HepG2 (cell line): ENCODE measurements at regions not wholly inside any gene's neighbourhood (a gene's known extent, or its start where the extent isn't known, plus 50 kb on each side); places are given as distances from the start of the nearest gene placed in this dataset.
"Not testable (repeated sequence)": the region's sequence is repeated elsewhere in the genome, so short reads cannot be mapped to it uniquely, and the experiment has no call there.

Source experiments
- CHD2 ChIP-seq: IDR thresholded peaks from 2 replicates; pipeline ENCODE4 v1.6.1; 2011; ENCODE audit warnings: low read depth, low read length, improper control_type of control experiment
- NR2F6 ChIP-seq, 2 experiments: IDR thresholded peaks; 2 replicates each; pipeline ENCODE4 v1.6.1; 2016; ENCODE audit warnings: antibody characterized with exemption in 1 of 2, mild to moderate bottlenecking in 1 of 2
- SMAD3 ChIP-seq: sonication (generic); formaldehyde crosslinking; IDR thresholded peaks from 2 replicates; pipeline ENCODE4 v1.4.0; 2020; ENCODE audit warnings: missing genetic modification reagents
- SMC3 ChIP-seq: IDR thresholded peaks from 2 replicates; pipeline ENCODE4 v1.6.1; 2011; ENCODE audit warnings: low read length, improper control_type of control experiment
- ZC3H4 ChIP-seq: sonication (generic); formaldehyde crosslinking; IDR thresholded peaks from 2 replicates; pipeline ENCODE4 v1.4.0; 2020; ENCODE audit warnings: missing genetic modification reagents, borderline replicate concordance
- ZNF282 ChIP-seq: fragments of 450-650 bp; IDR thresholded peaks from 2 replicates; pipeline ENCODE4 v1.6.1; 2018; ENCODE audit not compliant: partially characterized antibody
- ZSCAN30 ChIP-seq: sonication (generic); formaldehyde crosslinking; IDR thresholded peaks from 2 replicates; pipeline ENCODE4 v1.5.0; 2020; ENCODE audit warnings: mild to moderate bottlenecking, missing genetic modification reagents
- TF ChIP-seq, protein P1 (sequence below): sonication (generic); formaldehyde crosslinking; IDR thresholded peaks from 2 replicates; pipeline ENCODE4 v1.8.0; 2022; ENCODE audit warnings: missing genetic modification reagents, low read depth, mild to moderate bottlenecking, borderline replicate concordance
- TF ChIP-seq, protein P2 (sequence below): sonication (generic); formaldehyde crosslinking; IDR thresholded peaks from 2 replicates; pipeline ENCODE4 v1.5.0; 2020; ENCODE audit warnings: mild to moderate bottlenecking, missing genetic modification reagents, moderate library complexity
- TF ChIP-seq, protein P3 (sequence below): sonication (generic); formaldehyde crosslinking; conservative IDR thresholded peaks from 2 replicates; pipeline ENCODE4 v1.8.0; 2022; ENCODE audit warnings: missing genetic modification reagents
- TF ChIP-seq, protein P4 (sequence below): sonication (generic); formaldehyde crosslinking; IDR thresholded peaks from 2 replicates; pipeline ENCODE4 v1.4.0; 2020; ENCODE audit warnings: missing genetic modification reagents
- TF ChIP-seq, protein P5 (sequence below): IDR thresholded peaks from 2 replicates; pipeline ENCODE4 v1.6.1; 2016; ENCODE audit warnings: low read depth, missing genetic modification reagents, missing compliant biosample characterization

DNA sequence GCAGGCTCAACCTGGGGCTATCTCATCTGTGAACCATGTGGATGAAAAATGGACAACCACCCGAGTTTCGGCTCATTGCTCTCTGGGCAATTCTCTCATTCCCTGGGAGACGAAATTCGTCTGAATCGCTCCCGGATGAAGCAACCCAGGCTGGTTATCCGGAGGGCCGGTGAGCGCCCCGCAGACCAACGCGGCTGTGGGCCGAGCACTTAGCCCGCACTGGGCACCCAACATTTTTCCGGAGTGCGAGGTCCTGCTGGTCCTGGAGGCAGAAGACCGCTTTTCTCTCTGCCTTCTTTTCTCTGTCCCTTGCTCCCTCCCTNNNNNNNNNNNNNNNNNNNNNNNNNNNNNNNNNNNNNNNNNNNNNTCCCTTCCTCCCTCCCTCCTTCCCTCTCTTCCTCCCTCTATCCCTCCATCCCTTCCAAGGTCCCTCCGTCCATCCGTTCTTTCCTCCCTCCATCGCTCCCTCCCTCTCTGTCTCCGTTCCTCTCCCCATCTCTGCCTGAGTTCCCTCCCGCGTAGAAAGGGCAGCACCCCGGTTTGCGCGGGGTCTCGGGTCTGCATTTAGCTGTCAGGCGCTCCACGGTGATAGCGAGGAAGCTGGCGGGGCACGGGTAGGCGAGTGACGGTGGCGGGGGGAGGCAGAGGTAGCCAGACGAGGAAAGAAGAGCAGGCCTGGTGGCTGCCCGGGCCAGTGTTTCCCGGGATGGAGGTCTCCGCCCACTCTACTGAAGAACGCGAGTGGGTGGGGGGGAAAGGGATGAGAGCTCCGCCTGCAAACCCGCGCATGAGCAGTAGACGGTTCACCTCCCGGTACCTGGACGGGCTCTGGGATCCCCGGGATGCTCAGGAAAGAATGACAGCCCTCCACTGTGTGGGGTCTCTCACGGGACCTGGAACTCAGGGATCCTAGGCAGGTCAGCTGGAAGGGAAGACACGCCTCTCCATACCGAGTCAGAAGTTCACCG, 1809.7 kb upstream of the DEFB115 start:
- TF ChIP-seq, protein P1, sequence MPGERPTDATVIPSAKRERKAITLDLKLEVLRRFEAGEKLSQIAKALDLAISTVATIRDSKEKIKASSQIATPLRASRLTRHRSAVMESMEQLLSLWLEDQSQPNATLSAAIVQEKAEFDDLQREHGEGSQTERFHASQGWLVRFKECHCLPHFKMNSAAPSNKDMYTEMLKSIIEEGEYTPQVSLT (CRISPR knock-in tag), result not testable (repeated sequence)
- not testable (repeated sequence) for TF ChIP-seq ZSCAN30 (CRISPR knock-in tag); SMC3; ZNF282; ZC3H4; SMAD3 (CRISPR knock-in tag); CHD2; NR2F6 (IDR thresholded peaks at IDR 0.05); NR2F6 (CRISPR knock-in tag; IDR thresholded peaks at IDR 0.05)
- TF ChIP-seq, protein P2, sequence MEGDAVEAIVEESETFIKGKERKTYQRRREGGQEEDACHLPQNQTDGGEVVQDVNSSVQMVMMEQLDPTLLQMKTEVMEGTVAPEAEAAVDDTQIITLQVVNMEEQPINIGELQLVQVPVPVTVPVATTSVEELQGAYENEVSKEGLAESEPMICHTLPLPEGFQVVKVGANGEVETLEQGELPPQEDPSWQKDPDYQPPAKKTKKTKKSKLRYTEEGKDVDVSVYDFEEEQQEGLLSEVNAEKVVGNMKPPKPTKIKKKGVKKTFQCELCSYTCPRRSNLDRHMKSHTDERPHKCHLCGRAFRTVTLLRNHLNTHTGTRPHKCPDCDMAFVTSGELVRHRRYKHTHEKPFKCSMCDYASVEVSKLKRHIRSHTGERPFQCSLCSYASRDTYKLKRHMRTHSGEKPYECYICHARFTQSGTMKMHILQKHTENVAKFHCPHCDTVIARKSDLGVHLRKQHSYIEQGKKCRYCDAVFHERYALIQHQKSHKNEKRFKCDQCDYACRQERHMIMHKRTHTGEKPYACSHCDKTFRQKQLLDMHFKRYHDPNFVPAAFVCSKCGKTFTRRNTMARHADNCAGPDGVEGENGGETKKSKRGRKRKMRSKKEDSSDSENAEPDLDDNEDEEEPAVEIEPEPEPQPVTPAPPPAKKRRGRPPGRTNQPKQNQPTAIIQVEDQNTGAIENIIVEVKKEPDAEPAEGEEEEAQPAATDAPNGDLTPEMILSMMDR (CRISPR knock-in tag), result not testable (repeated sequence)
- TF ChIP-seq, protein P3, sequence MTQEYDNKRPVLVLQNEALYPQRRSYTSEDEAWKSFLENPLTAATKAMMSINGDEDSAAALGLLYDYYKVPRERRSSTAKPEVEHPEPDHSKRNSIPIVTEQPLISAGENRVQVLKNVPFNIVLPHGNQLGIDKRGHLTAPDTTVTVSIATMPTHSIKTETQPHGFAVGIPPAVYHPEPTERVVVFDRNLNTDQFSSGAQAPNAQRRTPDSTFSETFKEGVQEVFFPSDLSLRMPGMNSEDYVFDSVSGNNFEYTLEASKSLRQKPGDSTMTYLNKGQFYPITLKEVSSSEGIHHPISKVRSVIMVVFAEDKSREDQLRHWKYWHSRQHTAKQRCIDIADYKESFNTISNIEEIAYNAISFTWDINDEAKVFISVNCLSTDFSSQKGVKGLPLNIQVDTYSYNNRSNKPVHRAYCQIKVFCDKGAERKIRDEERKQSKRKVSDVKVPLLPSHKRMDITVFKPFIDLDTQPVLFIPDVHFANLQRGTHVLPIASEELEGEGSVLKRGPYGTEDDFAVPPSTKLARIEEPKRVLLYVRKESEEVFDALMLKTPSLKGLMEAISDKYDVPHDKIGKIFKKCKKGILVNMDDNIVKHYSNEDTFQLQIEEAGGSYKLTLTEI (CRISPR knock-in tag), result not testable (repeated sequence)
- TF ChIP-seq, protein P4, sequence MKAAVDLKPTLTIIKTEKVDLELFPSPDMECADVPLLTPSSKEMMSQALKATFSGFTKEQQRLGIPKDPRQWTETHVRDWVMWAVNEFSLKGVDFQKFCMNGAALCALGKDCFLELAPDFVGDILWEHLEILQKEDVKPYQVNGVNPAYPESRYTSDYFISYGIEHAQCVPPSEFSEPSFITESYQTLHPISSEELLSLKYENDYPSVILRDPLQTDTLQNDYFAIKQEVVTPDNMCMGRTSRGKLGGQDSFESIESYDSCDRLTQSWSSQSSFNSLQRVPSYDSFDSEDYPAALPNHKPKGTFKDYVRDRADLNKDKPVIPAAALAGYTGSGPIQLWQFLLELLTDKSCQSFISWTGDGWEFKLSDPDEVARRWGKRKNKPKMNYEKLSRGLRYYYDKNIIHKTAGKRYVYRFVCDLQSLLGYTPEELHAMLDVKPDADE, result not testable (repeated sequence)
- TF ChIP-seq, protein P5, sequence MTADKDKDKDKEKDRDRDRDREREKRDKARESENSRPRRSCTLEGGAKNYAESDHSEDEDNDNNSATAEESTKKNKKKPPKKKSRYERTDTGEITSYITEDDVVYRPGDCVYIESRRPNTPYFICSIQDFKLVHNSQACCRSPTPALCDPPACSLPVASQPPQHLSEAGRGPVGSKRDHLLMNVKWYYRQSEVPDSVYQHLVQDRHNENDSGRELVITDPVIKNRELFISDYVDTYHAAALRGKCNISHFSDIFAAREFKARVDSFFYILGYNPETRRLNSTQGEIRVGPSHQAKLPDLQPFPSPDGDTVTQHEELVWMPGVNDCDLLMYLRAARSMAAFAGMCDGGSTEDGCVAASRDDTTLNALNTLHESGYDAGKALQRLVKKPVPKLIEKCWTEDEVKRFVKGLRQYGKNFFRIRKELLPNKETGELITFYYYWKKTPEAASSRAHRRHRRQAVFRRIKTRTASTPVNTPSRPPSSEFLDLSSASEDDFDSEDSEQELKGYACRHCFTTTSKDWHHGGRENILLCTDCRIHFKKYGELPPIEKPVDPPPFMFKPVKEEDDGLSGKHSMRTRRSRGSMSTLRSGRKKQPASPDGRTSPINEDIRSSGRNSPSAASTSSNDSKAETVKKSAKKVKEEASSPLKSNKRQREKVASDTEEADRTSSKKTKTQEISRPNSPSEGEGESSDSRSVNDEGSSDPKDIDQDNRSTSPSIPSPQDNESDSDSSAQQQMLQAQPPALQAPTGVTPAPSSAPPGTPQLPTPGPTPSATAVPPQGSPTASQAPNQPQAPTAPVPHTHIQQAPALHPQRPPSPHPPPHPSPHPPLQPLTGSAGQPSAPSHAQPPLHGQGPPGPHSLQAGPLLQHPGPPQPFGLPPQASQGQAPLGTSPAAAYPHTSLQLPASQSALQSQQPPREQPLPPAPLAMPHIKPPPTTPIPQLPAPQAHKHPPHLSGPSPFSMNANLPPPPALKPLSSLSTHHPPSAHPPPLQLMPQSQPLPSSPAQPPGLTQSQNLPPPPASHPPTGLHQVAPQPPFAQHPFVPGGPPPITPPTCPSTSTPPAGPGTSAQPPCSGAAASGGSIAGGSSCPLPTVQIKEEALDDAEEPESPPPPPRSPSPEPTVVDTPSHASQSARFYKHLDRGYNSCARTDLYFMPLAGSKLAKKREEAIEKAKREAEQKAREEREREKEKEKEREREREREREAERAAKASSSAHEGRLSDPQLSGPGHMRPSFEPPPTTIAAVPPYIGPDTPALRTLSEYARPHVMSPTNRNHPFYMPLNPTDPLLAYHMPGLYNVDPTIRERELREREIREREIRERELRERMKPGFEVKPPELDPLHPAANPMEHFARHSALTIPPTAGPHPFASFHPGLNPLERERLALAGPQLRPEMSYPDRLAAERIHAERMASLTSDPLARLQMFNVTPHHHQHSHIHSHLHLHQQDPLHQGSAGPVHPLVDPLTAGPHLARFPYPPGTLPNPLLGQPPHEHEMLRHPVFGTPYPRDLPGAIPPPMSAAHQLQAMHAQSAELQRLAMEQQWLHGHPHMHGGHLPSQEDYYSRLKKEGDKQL, result not testable (repeated sequence)
